ENCODE measurements at regions not wholly inside any gene's neighbourhood (a gene's known extent, or its start where the extent isn't known, plus 50 kb on each side); places are given as distances from the start of the nearest gene placed in this dataset.

GRCh38 chr11:15473954-15474837, 359.5 kb downstream of the INSC start:
- Histone ChIP-seq H3K36me3 (no peaks in the 10 kb centered on the region), H3K27me3 (ENCODE audit: low read depth) (no peaks in the 10 kb centered on the region), H3K4me1 (no peaks in the 10 kb centered on the region), H3K27ac (no peak overlapping the region), H3K4me3 (no peak overlapping the region), H3K9me3 (no peaks in the 10 kb centered on the region)
- no peak for DNase-seq
- intact Hi-C loops (cut with DNase I): no loop called here
- no peak for ATAC-seq
- TF ChIP-seq, protein P1, sequence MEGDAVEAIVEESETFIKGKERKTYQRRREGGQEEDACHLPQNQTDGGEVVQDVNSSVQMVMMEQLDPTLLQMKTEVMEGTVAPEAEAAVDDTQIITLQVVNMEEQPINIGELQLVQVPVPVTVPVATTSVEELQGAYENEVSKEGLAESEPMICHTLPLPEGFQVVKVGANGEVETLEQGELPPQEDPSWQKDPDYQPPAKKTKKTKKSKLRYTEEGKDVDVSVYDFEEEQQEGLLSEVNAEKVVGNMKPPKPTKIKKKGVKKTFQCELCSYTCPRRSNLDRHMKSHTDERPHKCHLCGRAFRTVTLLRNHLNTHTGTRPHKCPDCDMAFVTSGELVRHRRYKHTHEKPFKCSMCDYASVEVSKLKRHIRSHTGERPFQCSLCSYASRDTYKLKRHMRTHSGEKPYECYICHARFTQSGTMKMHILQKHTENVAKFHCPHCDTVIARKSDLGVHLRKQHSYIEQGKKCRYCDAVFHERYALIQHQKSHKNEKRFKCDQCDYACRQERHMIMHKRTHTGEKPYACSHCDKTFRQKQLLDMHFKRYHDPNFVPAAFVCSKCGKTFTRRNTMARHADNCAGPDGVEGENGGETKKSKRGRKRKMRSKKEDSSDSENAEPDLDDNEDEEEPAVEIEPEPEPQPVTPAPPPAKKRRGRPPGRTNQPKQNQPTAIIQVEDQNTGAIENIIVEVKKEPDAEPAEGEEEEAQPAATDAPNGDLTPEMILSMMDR (IDR thresholded peaks at IDR 0.05): no peak

GRCh38 chr11:15476371-15476917, 361.7 kb downstream of the INSC start:
- H3K4me3 ChIP-seq: no peak overlapping the region
- H3K27ac ChIP-seq: no peak overlapping the region
- H3K27me3 ChIP-seq (ENCODE audit: low read depth): no peaks in the 10 kb centered on the region
- intact Hi-C loops (cut with DNase I): no loop called here
- TF ChIP-seq, protein P1 (IDR thresholded peaks at IDR 0.05): no peak
- DNase-seq (no peak), ATAC-seq (no peak)
- H3K36me3 ChIP-seq: no peaks in the 10 kb centered on the region
- H3K4me1 ChIP-seq: no peaks in the 10 kb centered on the region
- no peaks in the 10 kb centered on the region for H3K9me3 ChIP-seq

GRCh38 chr11:15481871-15482270, 367.1 kb downstream of the INSC start:
- intact Hi-C loops (cut with DNase I): no loop called here
- Histone ChIP-seq H3K4me3 (no peak overlapping the region), H3K27ac (no peak overlapping the region), H3K9me3 (no peaks in the 10 kb centered on the region), H3K27me3 (ENCODE audit: low read depth) (no peaks in the 10 kb centered on the region), H3K36me3 (no peaks in the 10 kb centered on the region), H3K4me1 (no peaks in the 10 kb centered on the region)
- ATAC-seq (no peak), DNase-seq (no peak)
- TF ChIP-seq, protein P1 (IDR thresholded peaks at IDR 0.05): no peak

DNA sequence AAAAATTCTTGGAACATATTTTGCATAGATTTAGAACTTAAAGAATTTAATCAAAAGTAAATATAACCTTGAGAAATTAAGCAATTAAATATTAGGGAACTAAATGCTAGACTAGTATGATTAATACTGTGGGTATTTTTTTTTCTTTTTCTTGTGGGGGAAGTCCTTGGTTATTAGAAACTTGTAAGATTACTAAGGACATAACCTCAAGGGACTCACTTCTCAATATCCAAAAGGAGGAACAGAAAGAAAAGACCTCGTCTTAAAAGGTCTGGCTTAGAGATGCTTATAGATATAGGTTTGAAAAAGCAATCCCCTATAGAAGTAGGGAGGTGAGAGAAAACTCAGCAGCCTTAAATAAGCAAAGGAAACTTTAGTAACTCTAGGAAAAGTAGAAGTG, 368.5 kb downstream of the INSC start:
- H3K4me1 ChIP-seq: no peaks in the 10 kb centered on the region
- no peak overlapping the region for H3K27ac ChIP-seq
- TF ChIP-seq, protein P1 (IDR thresholded peaks at IDR 0.05): no peak
- no peaks in the 10 kb centered on the region for H3K27me3 ChIP-seq (ENCODE audit: low read depth)
- DNase-seq (no peak), ATAC-seq (no peak)
- no peaks in the 10 kb centered on the region for H3K9me3 ChIP-seq
- H3K36me3 ChIP-seq: no peaks in the 10 kb centered on the region
- no peak overlapping the region for H3K4me3 ChIP-seq
- intact Hi-C loops (cut with DNase I): no loop called here

DNA sequence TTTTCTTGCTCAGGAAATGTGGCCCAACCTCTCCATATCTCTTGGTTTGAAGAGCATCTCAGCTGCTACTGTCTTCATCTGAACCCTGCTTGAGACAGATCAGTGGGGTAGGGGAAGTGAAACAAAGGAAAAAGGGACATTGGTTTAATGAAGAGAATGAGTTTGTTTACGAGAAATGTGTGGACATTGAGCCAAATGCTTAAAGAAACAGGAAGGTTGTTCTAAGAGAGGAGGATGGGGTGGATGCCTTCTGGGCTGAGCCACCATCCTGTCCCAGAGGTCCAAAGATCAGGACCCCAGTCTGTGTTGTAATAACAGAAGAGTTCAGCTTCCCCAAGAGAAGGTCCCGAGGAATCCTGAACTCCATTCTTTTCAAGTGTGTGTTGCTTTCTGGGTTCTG, 369.7 kb downstream of the INSC start:
- intact Hi-C loops (cut with DNase I): no loop called here
- ATAC-seq: no peak
- H3K27me3 ChIP-seq (ENCODE audit: low read depth): no peaks in the 10 kb centered on the region
- H3K9me3 ChIP-seq: no peaks in the 10 kb centered on the region
- no peak for DNase-seq
- H3K4me3 ChIP-seq: no peak overlapping the region
- H3K36me3 ChIP-seq: no peaks in the 10 kb centered on the region
- H3K4me1 ChIP-seq: no peaks in the 10 kb centered on the region
- TF ChIP-seq, protein P1 (IDR thresholded peaks at IDR 0.05): no peak
- H3K27ac ChIP-seq: no peak overlapping the region

Measured in lower lobe of right lung (tissue), 2 donors.